ENCODE measurements at regions not wholly inside any gene's neighbourhood (a gene's known extent, or its start where the extent isn't known, plus 50 kb on each side); places are given as distances from the start of the nearest gene placed in this dataset.

DNA sequence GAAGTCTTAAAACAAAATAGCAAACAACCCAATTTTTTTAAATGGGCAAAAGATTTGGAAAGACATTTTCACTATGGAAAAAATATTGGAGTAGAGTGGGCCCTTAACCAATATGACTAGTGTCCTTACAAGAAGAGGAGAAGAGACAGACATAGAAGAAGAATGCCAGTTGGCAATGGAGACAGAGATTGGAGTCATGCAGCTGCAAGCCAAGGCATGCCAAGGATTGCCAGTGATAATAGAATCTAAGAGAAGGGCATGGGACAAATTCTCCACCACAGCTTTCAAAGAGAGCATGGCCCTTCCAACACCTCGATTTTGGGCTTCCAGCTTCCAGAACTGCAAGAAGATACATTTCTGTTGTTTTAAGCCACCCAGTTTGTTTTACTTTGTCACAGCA, 92.7 kb downstream of the RGS2 start:
- DNase-seq (ENCODE audit: extremely low read depth in 1 of 4, low spot score in 3 of 4) (no peak), ATAC-seq (no peak), FAIRE-seq (no peak)
- Histone ChIP-seq H3K9ac (ENCODE audit: insufficient read depth in 1 of 2, low read depth in 2 of 2, low read length in 2 of 2) (no peak overlapping the region), H3K4me2 (ENCODE audit: insufficient read depth, low read length) (no peak overlapping the region), H2AFZ (ENCODE audit: low read depth, low read length) (no peak overlapping the region), H3K4me3 (no peak overlapping the region), H3K9me1 (ENCODE audit: control insufficient read depth, insufficient read depth, low read length) (no peaks in the 10 kb centered on the region), H3K4me1 (replicated peaks in 1 of 2; ENCODE audit: control insufficient read depth in 2 of 2, insufficient read depth in 2 of 2, low read length in 2 of 2) (no peaks in the 10 kb centered on the region), H4K20me1 (replicated peaks; ENCODE audit: control insufficient read depth, insufficient read depth, low read length) (no peaks in the 10 kb centered on the region), H3K27me3 (ENCODE audit: control insufficient read depth in 2 of 2, insufficient read depth in 2 of 2, low read length in 2 of 2) (peaks cover 0 to 7% of the 10 kb centered on the region in 2 experiments; a peak in 4 of 5 replicates), H3K9me3 (replicated peaks; ENCODE audit: control insufficient read depth, insufficient read depth, low read depth, low read length) (no peaks in the 10 kb centered on the region), H3K27ac (ENCODE audit: extremely low read depth, low read depth, low read length) (no peak overlapping the region), H3K36me3 (ENCODE audit: control insufficient read depth, insufficient read depth, low read length) (no peaks in the 10 kb centered on the region), H3K79me2 (ENCODE audit: control insufficient read depth, insufficient read depth, low read length) (no peaks in the 10 kb centered on the region)
- ChIA-PET CTCF (ENCODE audit: low intra/inter-chr PET ratio) (no interaction called here), POLR2A (interaction anchor here (1.2 kb wide), 1 partner anchor 10 kb away, joined by 3 read pairs; no protein-coding TSS in a partner anchor)
- 0% methylated on average over 1 of the region's 1 CpG for WGBS (ENCODE audit: insufficient coverage, low coverage, missing lambda C conversion rate)
- intact Hi-C loops (cut with micrococcal nuclease) (no loop called here), in situ Hi-C loops (cut with MboI) (no loop called here)
- BruUV-seq (replicated peaks): no TSS peak
- TF ChIP-seq, protein P1, sequence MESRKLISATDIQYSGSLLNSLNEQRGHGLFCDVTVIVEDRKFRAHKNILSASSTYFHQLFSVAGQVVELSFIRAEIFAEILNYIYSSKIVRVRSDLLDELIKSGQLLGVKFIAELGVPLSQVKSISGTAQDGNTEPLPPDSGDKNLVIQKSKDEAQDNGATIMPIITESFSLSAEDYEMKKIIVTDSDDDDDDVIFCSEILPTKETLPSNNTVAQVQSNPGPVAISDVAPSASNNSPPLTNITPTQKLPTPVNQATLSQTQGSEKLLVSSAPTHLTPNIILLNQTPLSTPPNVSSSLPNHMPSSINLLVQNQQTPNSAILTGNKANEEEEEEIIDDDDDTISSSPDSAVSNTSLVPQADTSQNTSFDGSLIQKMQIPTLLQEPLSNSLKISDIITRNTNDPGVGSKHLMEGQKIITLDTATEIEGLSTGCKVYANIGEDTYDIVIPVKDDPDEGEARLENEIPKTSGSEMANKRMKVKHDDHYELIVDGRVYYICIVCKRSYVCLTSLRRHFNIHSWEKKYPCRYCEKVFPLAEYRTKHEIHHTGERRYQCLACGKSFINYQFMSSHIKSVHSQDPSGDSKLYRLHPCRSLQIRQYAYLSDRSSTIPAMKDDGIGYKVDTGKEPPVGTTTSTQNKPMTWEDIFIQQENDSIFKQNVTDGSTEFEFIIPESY (CRISPR knock-in tag; IDR thresholded peaks at IDR 0.05): no peak
- TF ChIP-seq HNRNPLL (IDR thresholded peaks at IDR 0.05; ENCODE audit: low read depth, low read length, poor library complexity, severe bottlenecking) (no peak), SRF (CRISPR knock-in tag; IDR thresholded peaks at IDR 0.05) (no peak), GATA2 (CRISPR knock-in tag; IDR thresholded peaks at IDR 0.05) (no peak), BRCA1 (IDR thresholded peaks at IDR 0.05) (no peak), BRCA1 (CRISPR knock-in tag; IDR thresholded peaks at IDR 0.05) (no peak), ZSCAN29 (IDR thresholded peaks at IDR 0.05) (no peak), HDAC6 (IDR thresholded peaks at IDR 0.05; ENCODE audit: low read depth, low read length) (no peak), NR1H2 (CRISPR knock-in tag; IDR thresholded peaks at IDR 0.05) (no peak), BRD4 (IDR thresholded peaks at IDR 0.05) (no peak), ZNF584 (CRISPR knock-in tag; IDR thresholded peaks at IDR 0.05; ENCODE audit: low read depth) (no peak), SAFB (IDR thresholded peaks at IDR 0.05; ENCODE audit: borderline replicate concordance, low read depth, low read length) (no peak), CREB5 (CRISPR knock-in tag; IDR thresholded peaks at IDR 0.05) (no peak), HDAC3 (IDR thresholded peaks at IDR 0.05; ENCODE audit: borderline replicate concordance, partially characterized antibody) (no peak)
- TF ChIP-seq, protein P2, sequence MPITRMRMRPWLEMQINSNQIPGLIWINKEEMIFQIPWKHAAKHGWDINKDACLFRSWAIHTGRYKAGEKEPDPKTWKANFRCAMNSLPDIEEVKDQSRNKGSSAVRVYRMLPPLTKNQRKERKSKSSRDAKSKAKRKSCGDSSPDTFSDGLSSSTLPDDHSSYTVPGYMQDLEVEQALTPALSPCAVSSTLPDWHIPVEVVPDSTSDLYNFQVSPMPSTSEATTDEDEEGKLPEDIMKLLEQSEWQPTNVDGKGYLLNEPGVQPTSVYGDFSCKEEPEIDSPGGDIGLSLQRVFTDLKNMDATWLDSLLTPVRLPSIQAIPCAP (CRISPR knock-in tag; IDR thresholded peaks at IDR 0.05; ENCODE audit: borderline replicate concordance): no peak

Data from K562 (cell line).